ENCODE measurements at regions not wholly inside any gene's neighbourhood (a gene's known extent, or its start where the extent isn't known, plus 50 kb on each side); places are given as distances from the start of the nearest gene placed in this dataset.

- TF ChIP-seq E2F6 (IDR thresholded peaks at IDR 0.05) (no peak), CHD1 (IDR thresholded peaks at IDR 0.05; ENCODE audit: low read depth, low read length) (no peak), RAD21 (IDR thresholded peaks at IDR 0.05 in 1 of 2, conservative IDR thresholded peaks at IDR 0.05 in 1 of 2; ENCODE audit: low read depth in 2 of 2, low read length in 2 of 2) (no peak), SP4 (IDR thresholded peaks at IDR 0.05; ENCODE audit: low read length) (no peak), CEBPB (IDR thresholded peaks at IDR 0.05; ENCODE audit: low read depth, low read length) (no peak), CHD2 (IDR thresholded peaks at IDR 0.05; ENCODE audit: low read length) (no peak)
Measured at GRCh38 chr2:39498786-39499185, 61.7 kb upstream of the MAP4K3 start (continued).

Data from H1 (cell line).